ENCODE measurements at regions not wholly inside any gene's neighbourhood (a gene's known extent, or its start where the extent isn't known, plus 50 kb on each side); places are given as distances from the start of the nearest gene placed in this dataset.

GRCh38 chr16:85173981-85174751 is 61.9 kb upstream of the CIBAR2 start:
- WGBS (ENCODE audit: insufficient coverage) = 48% methylated on average over 11 of the region's 16 CpGs
- peaks cover 22% of the 10 kb centered on the region for H3K27me3 ChIP-seq (ENCODE audit: control insufficient read depth, insufficient read depth, low read length)
- no peaks in the 10 kb centered on the region for H3K9me3 ChIP-seq (ENCODE audit: control insufficient read depth, insufficient read depth, low read length)
- peak overlapping the region; percentile 27 for H3K27ac ChIP-seq (ENCODE audit: low read depth, low read length)
- H3K4me1 ChIP-seq (ENCODE audit: control insufficient read depth, insufficient read depth, low read length) = peaks cover 69% of the 10 kb centered on the region
- no peak overlapping the region for H3K4me3 ChIP-seq (ENCODE audit: low read depth, low read length)
- peak in 2 of 6 donors; percentile 78 to 85 for DNase-seq (ENCODE audit: low read depth in 4 of 6, low spot score in 6 of 6)
- peaks cover 16% of the 10 kb centered on the region for H3K36me3 ChIP-seq (ENCODE audit: control insufficient read depth, insufficient read depth, low read length)

- H3K9me3 ChIP-seq (ENCODE audit: control insufficient read depth, insufficient read depth, low read length) = no peaks in the 10 kb centered on the region
- H3K4me3 ChIP-seq (ENCODE audit: low read depth, low read length) = no peak overlapping the region
- H3K27ac ChIP-seq (ENCODE audit: low read depth, low read length) = no peak overlapping the region
- peaks cover 16% of the 10 kb centered on the region for H3K36me3 ChIP-seq (ENCODE audit: control insufficient read depth, insufficient read depth, low read length)
- peaks cover 22% of the 10 kb centered on the region for H3K27me3 ChIP-seq (ENCODE audit: control insufficient read depth, insufficient read depth, low read length)
- DNase-seq (ENCODE audit: low read depth in 4 of 6, low spot score in 6 of 6) = no peak
- H3K4me1 ChIP-seq (ENCODE audit: control insufficient read depth, insufficient read depth, low read length) = peaks cover 73% of the 10 kb centered on the region
- WGBS (ENCODE audit: insufficient coverage) = 74% methylated on average over 17 of the region's 26 CpGs
Measured at GRCh38 chr16:85174871-85175723, 62.8 kb upstream of the CIBAR2 start.

- no peak overlapping the region for H3K27ac ChIP-seq (ENCODE audit: low read depth, low read length)
- H3K36me3 ChIP-seq (ENCODE audit: control insufficient read depth, insufficient read depth, low read length) = peaks cover 13% of the 10 kb centered on the region
- 85% methylated on average over 7 of the region's 10 CpGs for WGBS (ENCODE audit: insufficient coverage)
- H3K27me3 ChIP-seq (ENCODE audit: control insufficient read depth, insufficient read depth, low read length) = peaks cover 16% of the 10 kb centered on the region
- peaks cover 71% of the 10 kb centered on the region for H3K4me1 ChIP-seq (ENCODE audit: control insufficient read depth, insufficient read depth, low read length)
- H3K9me3 ChIP-seq (ENCODE audit: control insufficient read depth, insufficient read depth, low read length) = no peaks in the 10 kb centered on the region
- DNase-seq (ENCODE audit: low read depth in 4 of 6, low spot score in 6 of 6) = no peak
- H3K4me3 ChIP-seq (ENCODE audit: low read depth, low read length) = no peak overlapping the region
Measured at GRCh38 chr16:85175724-85176233, 63.5 kb upstream of the CIBAR2 start.

DNA sequence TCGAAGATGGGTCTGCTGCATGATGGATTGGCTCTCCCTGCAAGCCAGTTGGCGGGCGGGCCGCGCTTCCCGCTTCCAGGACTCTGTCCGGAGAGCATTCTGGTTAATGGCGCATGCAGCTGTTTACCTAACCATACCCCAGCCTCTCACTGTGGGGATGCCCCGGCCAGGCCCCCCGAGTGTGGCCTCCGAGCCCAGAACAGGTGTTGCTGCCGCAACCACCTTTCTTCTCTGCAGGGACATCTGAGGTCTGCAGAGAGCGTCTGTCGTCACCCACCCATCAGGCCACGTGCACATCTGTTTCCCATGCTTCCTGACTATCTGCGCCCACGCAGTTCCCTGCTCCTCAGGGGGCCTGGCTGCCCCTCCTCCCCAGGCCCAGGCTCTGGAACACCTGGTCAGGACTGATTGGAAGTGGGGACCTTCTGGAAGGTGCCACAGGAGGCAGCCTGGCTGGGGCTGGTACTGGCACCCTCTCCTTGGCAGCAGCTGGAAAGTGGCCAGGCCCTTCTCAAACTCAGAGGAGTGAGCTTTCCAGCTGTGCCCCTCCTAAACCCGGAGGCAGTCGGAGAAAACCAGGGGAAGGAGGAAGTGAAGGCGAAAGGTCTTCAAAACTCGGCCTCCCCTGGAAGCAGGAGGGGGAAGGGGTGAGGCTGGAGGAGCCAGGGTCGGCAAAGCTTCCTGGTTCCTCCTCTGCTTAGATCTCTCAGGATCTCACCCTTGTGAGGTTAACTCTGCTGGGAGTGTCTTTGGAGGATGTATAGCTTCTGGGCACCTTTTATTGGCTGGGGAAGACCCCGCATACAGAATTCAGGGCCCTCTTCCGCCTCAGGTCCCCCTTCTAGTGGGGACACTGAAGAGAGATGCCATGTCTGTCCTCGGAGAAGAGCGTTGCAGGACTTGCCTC is 64.5 kb upstream of the CIBAR2 start:
- H3K36me3 ChIP-seq (ENCODE audit: control insufficient read depth, insufficient read depth, low read length) = peaks cover 4% of the 10 kb centered on the region
- H3K9me3 ChIP-seq (ENCODE audit: control insufficient read depth, insufficient read depth, low read length) = no peaks in the 10 kb centered on the region
- H3K4me3 ChIP-seq (ENCODE audit: low read depth, low read length) = no peak overlapping the region
- H3K4me1 ChIP-seq (ENCODE audit: control insufficient read depth, insufficient read depth, low read length) = peaks cover 70% of the 10 kb centered on the region
- no peak for DNase-seq (ENCODE audit: low read depth in 4 of 6, low spot score in 6 of 6)
- no peak overlapping the region for H3K27ac ChIP-seq (ENCODE audit: low read depth, low read length)
- WGBS (ENCODE audit: insufficient coverage) = 65% methylated on average over 24 of the region's 26 CpGs
- H3K27me3 ChIP-seq (ENCODE audit: control insufficient read depth, insufficient read depth, low read length) = peaks cover 6% of the 10 kb centered on the region

DNA sequence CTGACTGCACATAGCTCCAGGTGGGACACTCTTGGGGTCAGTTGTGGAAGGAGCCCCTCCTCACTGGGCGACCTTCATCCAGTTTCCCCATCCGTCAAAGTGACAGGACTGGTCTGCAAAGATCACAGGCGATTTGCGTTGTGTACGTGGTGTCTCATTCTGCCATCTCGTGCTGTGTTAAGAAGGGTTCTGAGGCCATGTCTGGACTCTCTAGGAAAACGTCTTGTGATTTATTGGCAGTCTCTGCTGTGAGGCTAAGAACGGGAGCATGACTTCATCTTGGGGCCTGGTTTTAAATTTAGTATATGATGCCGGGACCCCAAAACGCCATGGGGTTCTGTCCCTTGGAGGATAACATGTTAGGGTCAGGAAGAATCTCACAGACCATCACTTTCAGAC is 65.2 kb upstream of the CIBAR2 start:
- peaks cover 66% of the 10 kb centered on the region for H3K4me1 ChIP-seq (ENCODE audit: control insufficient read depth, insufficient read depth, low read length)
- no peak overlapping the region for H3K27ac ChIP-seq (ENCODE audit: low read depth, low read length)
- H3K4me3 ChIP-seq (ENCODE audit: low read depth, low read length) = no peak overlapping the region

DNA sequence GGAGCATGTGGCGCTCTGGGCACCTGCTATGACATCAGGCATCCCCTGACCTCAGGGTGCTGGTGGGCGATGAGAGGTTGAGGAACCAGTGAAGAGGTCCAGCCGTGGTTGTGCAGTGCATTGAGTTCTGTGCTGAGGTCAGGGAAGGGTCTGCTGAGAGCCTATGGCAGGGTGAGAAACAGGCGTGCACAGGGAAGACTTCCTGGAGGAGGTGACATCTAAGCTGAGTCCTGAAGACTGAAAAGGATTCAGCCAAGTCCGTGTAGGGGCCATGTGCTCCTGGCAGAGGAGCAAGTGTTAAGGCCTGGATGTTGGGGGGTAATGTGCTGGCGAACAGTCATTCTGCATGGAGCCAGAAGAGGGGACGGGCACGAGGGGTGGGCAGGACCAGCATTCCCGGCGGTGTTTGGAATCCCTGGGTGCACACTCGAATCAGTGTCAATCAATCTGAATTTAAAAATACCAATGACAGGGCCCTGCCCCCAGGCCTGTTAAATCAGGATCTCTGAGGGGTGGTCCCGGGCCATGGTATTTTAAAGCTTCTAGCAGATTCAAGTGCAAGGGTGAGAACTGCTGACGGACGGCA is 65.8 kb upstream of the CIBAR2 start:
- Histone ChIP-seq H3K4me1 (ENCODE audit: control insufficient read depth, insufficient read depth, low read length) (peaks cover 60% of the 10 kb centered on the region), H3K27ac (ENCODE audit: low read depth, low read length) (no peak overlapping the region), H3K9me3 (ENCODE audit: control insufficient read depth, insufficient read depth, low read length) (no peaks in the 10 kb centered on the region), H3K36me3 (ENCODE audit: control insufficient read depth, insufficient read depth, low read length) (peaks cover 6% of the 10 kb centered on the region), H3K27me3 (ENCODE audit: control insufficient read depth, insufficient read depth, low read length) (peaks cover 6% of the 10 kb centered on the region), H3K4me3 (ENCODE audit: low read depth, low read length) (no peak overlapping the region)
- WGBS (ENCODE audit: insufficient coverage) = 83% methylated on average over 13 of the region's 14 CpGs
- DNase-seq (ENCODE audit: low read depth in 4 of 6, low spot score in 6 of 6) = no peak

More for the DNA sequence above, 65.2 kb upstream of the CIBAR2 start:
- WGBS (ENCODE audit: insufficient coverage) = 74% methylated on average over 10 of the region's 10 CpGs
- DNase-seq (ENCODE audit: low read depth in 4 of 6, low spot score in 6 of 6) = no peak
- no peaks in the 10 kb centered on the region for H3K9me3 ChIP-seq (ENCODE audit: control insufficient read depth, insufficient read depth, low read length)
- peaks cover 4% of the 10 kb centered on the region for H3K36me3 ChIP-seq (ENCODE audit: control insufficient read depth, insufficient read depth, low read length)
- H3K27me3 ChIP-seq (ENCODE audit: control insufficient read depth, insufficient read depth, low read length) = peaks cover 6% of the 10 kb centered on the region

DNA sequence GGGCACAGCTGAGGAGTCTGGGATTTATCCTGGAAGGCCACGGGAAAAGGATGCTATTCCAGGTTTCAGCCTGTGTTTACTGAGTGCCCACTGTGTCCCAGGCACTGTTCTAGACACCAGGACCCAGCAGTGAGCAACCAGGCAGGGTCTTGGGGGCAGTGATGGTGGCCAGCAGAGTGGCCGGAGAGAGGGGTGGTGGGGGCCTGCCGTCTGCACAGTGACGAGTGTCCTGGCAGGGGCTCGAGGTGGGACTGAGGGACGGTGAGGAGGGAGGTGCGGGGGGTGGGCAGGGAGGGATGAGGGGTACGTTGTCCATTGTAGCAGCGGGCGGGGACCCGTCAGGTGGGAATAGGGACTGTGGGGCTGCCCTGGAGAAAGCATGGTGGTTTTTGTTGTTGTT is 66.3 kb upstream of the CIBAR2 start:
- Histone ChIP-seq H3K27ac (ENCODE audit: low read depth, low read length) (no peak overlapping the region), H3K27me3 (ENCODE audit: control insufficient read depth, insufficient read depth, low read length) (peaks cover 6% of the 10 kb centered on the region), H3K4me1 (ENCODE audit: control insufficient read depth, insufficient read depth, low read length) (peaks cover 57% of the 10 kb centered on the region), H3K9me3 (ENCODE audit: control insufficient read depth, insufficient read depth, low read length) (no peaks in the 10 kb centered on the region), H3K4me3 (ENCODE audit: low read depth, low read length) (no peak overlapping the region), H3K36me3 (ENCODE audit: control insufficient read depth, insufficient read depth, low read length) (peaks cover 6% of the 10 kb centered on the region)
- whole genome bisulfite sequencing (ENCODE audit: insufficient coverage) = 78% methylated on average over 4 of the region's 11 CpGs
- no peak for DNase-seq (ENCODE audit: low read depth in 4 of 6, low spot score in 6 of 6)

DNA sequence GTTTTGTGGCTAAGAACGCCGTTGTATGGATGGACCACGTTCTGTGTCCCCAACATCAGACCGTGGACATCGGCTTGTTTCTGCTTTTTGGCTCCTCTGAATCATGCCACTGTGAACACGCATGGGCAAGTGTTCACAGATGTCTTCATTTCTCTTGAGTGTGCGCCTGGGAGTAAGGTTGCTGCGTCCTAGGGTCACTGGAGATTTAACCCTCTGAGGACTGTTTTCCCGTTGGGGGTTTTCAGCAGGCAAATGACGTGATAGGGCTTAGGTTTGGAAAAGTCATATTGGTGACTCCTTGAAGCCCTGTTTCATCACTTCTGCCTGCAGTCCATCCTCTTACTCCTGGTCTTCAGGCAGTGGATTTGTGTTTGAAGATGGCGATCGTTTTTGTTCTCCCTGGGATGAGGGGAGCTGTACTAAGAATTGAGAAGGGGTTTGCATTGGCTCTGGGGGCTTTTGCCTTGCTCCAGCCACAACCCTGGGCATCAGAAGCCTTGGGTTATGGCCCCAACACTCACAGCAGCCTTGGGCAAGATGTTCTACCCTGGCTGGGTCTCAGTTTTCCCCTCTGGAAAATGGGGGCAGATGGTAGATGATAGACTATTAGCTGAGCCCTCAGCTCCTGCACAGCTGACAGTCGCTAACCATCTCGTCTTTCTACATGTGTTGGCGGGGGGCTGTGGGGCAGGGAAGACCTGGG is 67.2 kb upstream of the CIBAR2 start:
- no peak for DNase-seq (ENCODE audit: low read depth in 4 of 6, low spot score in 6 of 6)
- H3K4me1 ChIP-seq (ENCODE audit: control insufficient read depth, insufficient read depth, low read length) = peaks cover 48% of the 10 kb centered on the region
- no peak overlapping the region for H3K27ac ChIP-seq (ENCODE audit: low read depth, low read length)
- no peak overlapping the region for H3K4me3 ChIP-seq (ENCODE audit: low read depth, low read length)
- H3K27me3 ChIP-seq (ENCODE audit: control insufficient read depth, insufficient read depth, low read length) = peaks cover 6% of the 10 kb centered on the region
- 83% methylated on average over 11 of the region's 15 CpGs for WGBS (ENCODE audit: insufficient coverage)
- no peaks in the 10 kb centered on the region for H3K9me3 ChIP-seq (ENCODE audit: control insufficient read depth, insufficient read depth, low read length)
- H3K36me3 ChIP-seq (ENCODE audit: control insufficient read depth, insufficient read depth, low read length) = peaks cover 6% of the 10 kb centered on the region

Data from spinal cord (tissue), 9 donors.